Loucy (cell line): ENCODE measurements at regions not wholly inside any gene's neighbourhood (a gene's known extent, or its start where the extent isn't known, plus 50 kb on each side); places are given as distances from the start of the nearest gene placed in this dataset.

ENCODE experiments used
- CTCF ChIP-seq: fragments of 200-600 bp; sonication (generic); conservative IDR thresholded peaks from 2 replicates; pipeline ENCODE4 v1.5.1; 2014; ENCODE audit warnings: mild to moderate bottlenecking, antibody characterized with exemption, low read length
- EZH2phosphoT487 ChIP-seq: fragments of 200-600 bp; IDR thresholded peaks from 2 replicates; pipeline ENCODE4 v1.6.1; 2018; ENCODE audit warnings: antibody characterized with exemption, mild to moderate bottlenecking, moderate library complexity, borderline replicate concordance

- TF ChIP-seq CTCF = no peak
- TF ChIP-seq EZH2phosphoT487 = no peak
Observed at GRCh38 chr10:124162774-124163354, 69.5 kb upstream of the CHST15 start.
